ENCODE measurements at regions not wholly inside any gene's neighbourhood (a gene's known extent, or its start where the extent isn't known, plus 50 kb on each side); places are given as distances from the start of the nearest gene placed in this dataset.

- Histone ChIP-seq H3K79me2 (ENCODE audit: insufficient read depth, low read length) (no peaks in the 10 kb centered on the region), H3K27ac (ENCODE audit: low read depth, low read length) (no peak overlapping the region), H3K36me3 (ENCODE audit: insufficient read depth, low read length) (no peaks in the 10 kb centered on the region), H2AFZ (ENCODE audit: low read length) (no peak overlapping the region), H3K4me3 (ENCODE audit: insufficient read depth, low read length) (no peak overlapping the region), H3K9me3 (ENCODE audit: low read depth, low read length) (no peaks in the 10 kb centered on the region), H3K4me2 (ENCODE audit: insufficient read depth, low read length) (no peak overlapping the region), H3K4me1 (ENCODE audit: insufficient read depth, low read length) (no peaks in the 10 kb centered on the region), H4K20me1 (ENCODE audit: insufficient read depth, low read length) (no peaks in the 10 kb centered on the region), H3K27me3 (ENCODE audit: insufficient read depth, low read length) (no peaks in the 10 kb centered on the region)
- no peak for TF ChIP-seq CTCF (IDR thresholded peaks at IDR 0.05; ENCODE audit: extremely low read depth, low read depth, low read length)
- DNase-seq (ENCODE audit: insufficient read length, low spot score, missing footprints), result no peak
Observed at GRCh38 chr2:13714466-13714865, 918.1 kb upstream of the LRATD1 start.

GRCh38 chr2:13725945-13726344 is 906.6 kb upstream of the LRATD1 start:
- H3K79me2 ChIP-seq (ENCODE audit: insufficient read depth, low read length), result no peaks in the 10 kb centered on the region
- no peak overlapping the region for H3K4me2 ChIP-seq (ENCODE audit: insufficient read depth, low read length)
- DNase-seq (ENCODE audit: insufficient read length, low spot score, missing footprints), result no peak
- no peak overlapping the region for H3K27ac ChIP-seq (ENCODE audit: low read depth, low read length)
- H3K36me3 ChIP-seq (ENCODE audit: insufficient read depth, low read length), result no peaks in the 10 kb centered on the region
- H4K20me1 ChIP-seq (ENCODE audit: insufficient read depth, low read length), result no peaks in the 10 kb centered on the region
- no peaks in the 10 kb centered on the region for H3K4me1 ChIP-seq (ENCODE audit: insufficient read depth, low read length)
- no peak overlapping the region for H3K4me3 ChIP-seq (ENCODE audit: insufficient read depth, low read length)
- no peaks in the 10 kb centered on the region for H3K27me3 ChIP-seq (ENCODE audit: insufficient read depth, low read length)
- H2AFZ ChIP-seq (ENCODE audit: low read length), result no peak overlapping the region
- TF ChIP-seq CTCF (IDR thresholded peaks at IDR 0.05; ENCODE audit: extremely low read depth, low read depth, low read length), result no peak
- no peaks in the 10 kb centered on the region for H3K9me3 ChIP-seq (ENCODE audit: low read depth, low read length)

- no peaks in the 10 kb centered on the region for H3K27me3 ChIP-seq (ENCODE audit: insufficient read depth, low read length)
- H2AFZ ChIP-seq (ENCODE audit: low read length), result no peak overlapping the region
- H3K4me2 ChIP-seq (ENCODE audit: insufficient read depth, low read length), result no peak overlapping the region
Observed at GRCh38 chr2:13745330-13745729, 887.2 kb upstream of the LRATD1 start.

GRCh38 chr2:13751955-13752354 is 880.6 kb upstream of the LRATD1 start:
- no peak for TF ChIP-seq CTCF (IDR thresholded peaks at IDR 0.05; ENCODE audit: extremely low read depth, low read depth, low read length)
- no peaks in the 10 kb centered on the region for H3K79me2 ChIP-seq (ENCODE audit: insufficient read depth, low read length)
- H3K4me3 ChIP-seq (ENCODE audit: insufficient read depth, low read length), result no peak overlapping the region
- no peak overlapping the region for H3K27ac ChIP-seq (ENCODE audit: low read depth, low read length)
- H3K27me3 ChIP-seq (ENCODE audit: insufficient read depth, low read length), result no peaks in the 10 kb centered on the region
- no peaks in the 10 kb centered on the region for H3K4me1 ChIP-seq (ENCODE audit: insufficient read depth, low read length)
- H3K4me2 ChIP-seq (ENCODE audit: insufficient read depth, low read length), result no peak overlapping the region
- no peaks in the 10 kb centered on the region for H4K20me1 ChIP-seq (ENCODE audit: insufficient read depth, low read length)
- H3K36me3 ChIP-seq (ENCODE audit: insufficient read depth, low read length), result no peaks in the 10 kb centered on the region
- no peaks in the 10 kb centered on the region for H3K9me3 ChIP-seq (ENCODE audit: low read depth, low read length)
- no peak overlapping the region for H2AFZ ChIP-seq (ENCODE audit: low read length)
- DNase-seq (ENCODE audit: insufficient read length, low spot score, missing footprints), result no peak

More at GRCh38 chr2:13745330-13745729, 887.2 kb upstream of the LRATD1 start:
- no peaks in the 10 kb centered on the region for H3K4me1 ChIP-seq (ENCODE audit: insufficient read depth, low read length)
- no peaks in the 10 kb centered on the region for H3K36me3 ChIP-seq (ENCODE audit: insufficient read depth, low read length)
- H3K9me3 ChIP-seq (ENCODE audit: low read depth, low read length), result no peaks in the 10 kb centered on the region
- no peak overlapping the region for H3K4me3 ChIP-seq (ENCODE audit: insufficient read depth, low read length)
- H3K79me2 ChIP-seq (ENCODE audit: insufficient read depth, low read length), result no peaks in the 10 kb centered on the region
- TF ChIP-seq CTCF (IDR thresholded peaks at IDR 0.05; ENCODE audit: extremely low read depth, low read depth, low read length), result no peak
- no peaks in the 10 kb centered on the region for H4K20me1 ChIP-seq (ENCODE audit: insufficient read depth, low read length)
- H3K27ac ChIP-seq (ENCODE audit: low read depth, low read length), result no peak overlapping the region
- DNase-seq (ENCODE audit: insufficient read length, low spot score, missing footprints), result no peak
